ENCODE measurements at regions not wholly inside any gene's neighbourhood (a gene's known extent, or its start where the extent isn't known, plus 50 kb on each side); places are given as distances from the start of the nearest gene placed in this dataset.
"Not testable (repeated sequence)": the region's sequence is repeated elsewhere in the genome, so short reads cannot be mapped to it uniquely, and the experiment has no call there.

DNA sequence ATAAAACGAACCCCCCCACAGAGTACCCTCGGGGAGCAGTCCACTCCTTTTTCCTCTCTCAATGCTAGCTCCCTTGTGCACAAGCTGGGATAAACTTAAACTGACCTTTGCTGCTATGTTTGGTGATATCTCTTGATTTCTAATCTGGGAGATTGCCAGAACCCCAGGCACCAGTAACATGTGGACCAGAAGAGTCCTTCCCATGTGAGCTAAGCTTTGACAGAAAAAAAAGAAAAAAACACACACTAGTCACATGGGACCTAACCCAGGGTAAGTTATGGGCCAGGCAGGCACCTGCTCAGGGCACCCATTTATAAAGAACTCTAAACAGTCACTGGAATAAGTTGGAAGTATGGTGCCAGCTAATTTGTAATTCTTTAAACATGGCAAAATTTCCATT lies 242.6 kb downstream of the EN1 start:
- no peak for DNase-seq

GRCh38 chr2:118604371-118604770 lies 243.1 kb downstream of the EN1 start:
- no peak for DNase-seq

GRCh38 chr2:118599141-118599540 lies 248.3 kb downstream of the EN1 start:
- no peak for DNase-seq

DNA sequence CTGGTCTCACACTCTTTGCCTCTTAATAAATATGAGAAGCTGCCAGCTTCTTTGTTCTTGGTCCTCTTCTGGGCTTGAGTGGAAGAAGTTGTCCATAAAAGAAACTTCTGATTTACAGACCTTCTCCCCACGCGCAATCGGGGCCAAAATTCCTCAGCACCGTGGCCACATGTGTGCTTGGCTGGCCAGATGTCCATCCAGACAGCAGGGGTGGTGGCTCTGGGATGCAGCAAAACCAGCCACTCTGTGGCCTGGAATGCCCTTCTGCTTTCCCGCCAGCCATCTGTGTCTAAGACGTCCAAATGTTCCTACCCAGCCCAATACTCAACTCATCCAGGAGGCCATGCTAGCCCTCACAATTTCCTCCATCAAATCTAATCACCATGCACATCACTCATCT lies 250.8 kb downstream of the EN1 start:
- no peak for DNase-seq

DNA sequence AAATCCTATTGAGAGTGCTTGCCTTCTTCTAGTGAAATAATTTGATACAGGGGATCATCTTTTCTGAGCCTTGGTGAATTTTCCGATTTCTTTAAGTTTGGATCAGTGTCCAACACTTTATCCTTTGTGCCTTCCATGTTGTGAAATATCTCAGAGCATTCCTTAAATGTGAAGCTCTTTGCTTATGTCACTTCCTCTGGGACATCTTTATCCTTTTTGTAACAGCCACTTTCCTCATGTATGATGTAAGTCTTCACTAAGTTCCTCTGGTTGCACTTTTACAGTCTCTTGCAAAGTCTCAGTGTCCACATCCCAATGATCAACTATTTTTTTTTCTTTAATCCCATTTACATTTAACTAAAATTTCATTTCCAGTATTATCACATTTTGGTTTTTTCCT lies 254.2 kb downstream of the EN1 start:
- DNase-seq: no peak

GRCh38 chr2:118591223-118591622 lies 256.2 kb downstream of the EN1 start:
- DNase-seq: no peak

GRCh38 chr2:118589721-118590120 lies 257.7 kb downstream of the EN1 start:
- DNase-seq: no peak

DNA sequence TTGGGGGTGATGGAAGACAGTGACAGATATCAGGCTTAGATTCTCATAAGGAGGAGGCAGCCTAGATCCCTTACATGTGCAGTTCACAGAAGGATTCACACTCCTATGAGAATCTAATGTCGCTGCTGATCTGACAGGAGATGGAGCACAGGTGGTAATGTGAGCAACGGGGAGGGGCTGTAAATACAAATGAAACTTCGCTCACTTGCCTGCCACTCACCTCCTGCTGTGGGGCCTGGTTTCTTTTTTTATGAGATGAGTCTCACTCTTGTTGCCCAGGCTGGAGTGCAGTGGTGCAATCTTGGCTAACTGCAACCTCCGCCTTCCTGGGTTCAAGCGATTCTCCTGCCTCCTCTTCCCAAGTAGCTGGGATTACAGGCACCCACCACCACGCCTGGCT lies 258.6 kb downstream of the EN1 start:
- DNase-seq: no peak

- DNase-seq: no peak
Measured at GRCh38 chr2:118586312-118586711, 261.1 kb downstream of the EN1 start.

DNA sequence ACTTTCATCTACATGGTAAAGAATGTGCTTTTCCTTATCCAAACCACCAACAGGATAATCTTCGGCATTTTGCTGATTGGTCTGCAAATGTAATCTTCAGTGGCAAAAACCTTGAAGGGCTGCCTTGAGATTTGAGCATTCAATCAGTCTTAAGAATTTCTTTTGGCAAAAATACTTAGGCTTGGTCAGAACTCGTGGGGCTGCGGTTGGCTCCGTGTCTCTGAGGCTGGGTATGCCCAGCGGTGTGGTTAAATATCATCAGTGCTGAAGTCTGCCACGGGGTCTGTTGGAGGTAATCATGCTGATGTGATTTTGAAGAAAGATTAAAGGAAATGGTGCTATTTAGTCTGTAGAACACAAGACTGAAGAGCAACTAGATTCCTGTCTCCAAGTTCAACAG lies 262.6 kb downstream of the EN1 start:
- no peak for DNase-seq

DNA sequence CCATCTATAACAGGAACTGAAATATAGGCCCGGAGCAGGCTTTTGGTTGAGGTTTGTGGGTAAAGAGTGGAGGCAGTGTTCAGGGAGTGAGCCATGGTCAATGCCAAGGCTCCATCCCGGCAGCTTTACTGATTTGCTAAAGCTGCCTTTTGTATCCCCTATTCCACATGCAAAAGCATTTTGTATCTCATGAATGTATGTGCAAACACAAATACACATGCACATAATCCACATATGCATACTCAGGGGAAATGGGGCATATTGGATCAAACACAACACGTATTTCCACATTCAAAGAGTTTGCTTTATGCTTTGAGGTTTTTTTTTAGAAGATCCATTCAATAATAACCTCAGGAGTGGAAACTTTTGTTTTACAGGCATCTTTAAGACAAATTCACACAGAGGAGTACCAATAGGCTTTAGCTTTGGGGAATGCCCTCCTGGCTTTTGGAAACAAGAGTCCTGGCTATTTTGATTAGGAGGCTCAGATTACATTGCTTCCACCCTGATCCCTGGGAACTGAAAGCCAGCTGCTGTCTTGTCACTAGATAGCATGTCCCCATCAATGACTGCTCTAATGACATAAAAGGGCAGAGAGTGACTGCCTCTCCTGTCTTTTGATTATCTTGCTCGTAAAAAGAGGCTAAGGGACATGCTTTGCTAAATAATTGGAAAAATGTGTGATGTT lies 263.2 kb downstream of the EN1 start:
- no peak for DNase-seq

GRCh38 chr2:118582058-118582457 lies 265.4 kb downstream of the EN1 start:
- DNase-seq: no peak

- no peak for DNase-seq
Measured at GRCh38 chr2:118580651-118581050, 266.8 kb downstream of the EN1 start.

DNA sequence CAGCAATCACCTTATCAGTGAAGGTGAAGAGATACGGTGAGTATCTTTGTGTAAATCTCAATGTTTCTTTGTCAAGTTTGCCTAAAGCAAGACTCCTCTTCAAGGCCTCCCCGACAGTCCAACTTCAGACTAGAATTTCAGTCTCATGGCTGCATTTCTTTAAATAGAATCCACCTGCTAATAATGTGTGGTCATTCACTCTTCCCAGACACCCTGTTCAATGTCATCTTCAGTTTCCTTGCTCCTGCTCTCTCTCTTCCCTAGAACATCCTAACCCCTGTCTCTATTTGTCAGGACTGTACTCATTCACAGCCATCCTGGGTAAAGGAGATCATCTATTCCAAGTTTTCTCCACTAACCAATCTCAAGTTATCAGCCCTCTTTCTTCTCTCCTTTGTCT lies 267.3 kb downstream of the EN1 start:
- no peak for DNase-seq

DNA sequence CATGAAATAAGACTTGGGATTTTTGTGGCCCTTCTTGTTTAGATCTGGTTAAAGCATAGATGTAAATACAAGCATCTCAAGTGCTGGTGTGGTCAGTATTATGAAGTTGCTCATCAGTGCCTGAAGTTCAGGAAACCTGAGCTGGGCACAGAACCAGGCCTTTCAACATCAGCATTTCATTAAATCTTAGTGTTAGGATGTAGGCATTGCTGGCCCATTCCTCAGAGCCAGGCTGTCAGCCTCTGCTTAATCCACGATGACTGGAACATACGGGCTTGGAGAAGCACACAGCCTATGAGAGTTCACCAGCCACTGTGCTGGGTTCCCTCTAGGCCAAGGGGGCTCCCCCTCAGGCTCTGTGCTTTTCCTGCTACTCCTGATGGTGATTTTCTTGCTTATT lies 270.2 kb downstream of the EN1 start:
- no peak for DNase-seq

- DNase-seq: no peak
Measured at GRCh38 chr2:118576109-118576855, 271.2 kb downstream of the EN1 start.

DNA sequence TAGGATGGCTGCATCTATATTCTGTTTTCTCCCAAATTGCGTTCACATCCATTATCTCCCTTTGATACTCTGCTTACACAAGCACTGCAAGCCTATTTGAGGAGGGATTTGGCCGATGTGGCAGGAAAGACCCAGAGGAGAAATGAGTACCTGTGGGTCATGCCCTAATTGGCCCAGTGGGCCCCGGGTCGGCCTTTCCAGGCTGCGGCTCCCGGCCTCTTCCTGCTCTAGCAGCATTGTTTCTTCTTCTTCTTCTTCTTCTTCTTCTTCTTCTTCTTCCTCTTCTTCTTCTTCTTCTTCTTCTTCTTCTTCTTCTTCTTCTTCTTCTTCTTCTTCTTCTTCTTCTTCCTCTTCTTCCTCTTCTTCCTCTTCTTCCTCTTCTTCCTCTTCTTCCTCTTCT lies 275.1 kb downstream of the EN1 start:
- DNase-seq: not testable (repeated sequence)

- no peak for DNase-seq
Measured at GRCh38 chr2:118569876-118570535, 277.4 kb downstream of the EN1 start.

DNA sequence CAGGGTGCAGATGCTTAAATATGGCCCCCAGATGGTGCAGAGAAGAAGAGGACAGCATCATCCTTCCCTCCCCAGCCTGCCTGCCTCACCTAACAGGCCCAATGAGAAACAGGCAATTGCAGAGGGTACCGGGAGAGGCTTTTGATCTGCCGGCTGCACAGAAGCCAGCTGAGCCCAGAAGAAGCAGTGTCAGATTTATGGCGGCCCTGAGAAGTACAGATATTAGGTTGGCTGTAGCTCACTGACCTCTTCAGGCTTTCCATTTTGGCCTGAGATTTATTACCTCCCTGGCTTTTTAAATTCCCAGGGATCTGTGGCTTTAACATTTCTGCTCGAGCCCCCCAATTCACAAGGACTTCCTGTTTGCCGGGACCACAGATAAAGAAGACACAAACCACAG lies 278.7 kb downstream of the EN1 start:
- DNase-seq: no peak

GRCh38 chr2:118565786-118566540 lies 281.5 kb downstream of the EN1 start:
- DNase-seq: no peak

DNA sequence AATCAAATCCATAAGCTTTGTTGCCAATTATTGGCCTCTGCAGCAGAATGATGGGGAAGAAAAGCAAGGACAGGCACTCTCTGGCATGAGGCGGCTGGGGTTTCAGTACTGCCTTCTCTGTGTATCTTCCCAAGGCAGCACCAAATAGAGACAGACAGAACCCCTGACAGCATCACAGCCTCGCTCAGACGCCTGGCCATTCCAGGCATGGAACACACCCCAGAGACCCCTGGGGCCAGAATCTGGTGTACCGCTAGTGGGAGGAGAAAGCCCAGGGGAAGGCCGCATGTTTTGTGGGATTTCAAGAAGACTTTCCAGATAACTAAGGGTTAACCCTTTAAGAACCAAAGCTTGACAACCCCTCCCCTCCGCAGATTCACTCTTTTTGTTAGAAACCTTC lies 282.1 kb downstream of the EN1 start:
- no peak for DNase-seq

GRCh38 chr2:118562144-118562543 lies 285.3 kb downstream of the EN1 start:
- no peak for DNase-seq

DNA sequence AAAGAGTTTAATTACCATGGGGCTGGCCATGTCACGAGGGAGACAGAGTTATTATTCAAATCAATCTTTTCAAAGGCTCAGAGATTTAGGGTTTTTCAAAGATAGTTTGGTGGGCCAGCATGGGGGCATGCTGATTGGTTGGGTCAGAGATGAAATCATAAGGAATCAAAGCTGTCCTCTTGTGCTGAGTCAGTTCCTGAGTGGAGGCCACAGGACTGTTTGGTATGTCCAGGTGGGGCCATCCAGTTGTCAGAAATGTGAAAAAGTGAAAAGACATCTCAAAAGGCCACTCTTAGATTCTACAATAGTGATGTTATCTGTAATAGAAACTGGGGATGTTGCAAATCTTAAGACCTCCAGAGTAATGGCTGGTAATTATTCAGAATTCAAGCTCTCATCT lies 288.6 kb downstream of the EN1 start:
- no peak for DNase-seq

GRCh38 chr2:118557791-118558190 lies 289.7 kb downstream of the EN1 start:
- no peak for DNase-seq
